ENCODE measurements at regions not wholly inside any gene's neighbourhood (a gene's known extent, or its start where the extent isn't known, plus 50 kb on each side); places are given as distances from the start of the nearest gene placed in this dataset.

DNA sequence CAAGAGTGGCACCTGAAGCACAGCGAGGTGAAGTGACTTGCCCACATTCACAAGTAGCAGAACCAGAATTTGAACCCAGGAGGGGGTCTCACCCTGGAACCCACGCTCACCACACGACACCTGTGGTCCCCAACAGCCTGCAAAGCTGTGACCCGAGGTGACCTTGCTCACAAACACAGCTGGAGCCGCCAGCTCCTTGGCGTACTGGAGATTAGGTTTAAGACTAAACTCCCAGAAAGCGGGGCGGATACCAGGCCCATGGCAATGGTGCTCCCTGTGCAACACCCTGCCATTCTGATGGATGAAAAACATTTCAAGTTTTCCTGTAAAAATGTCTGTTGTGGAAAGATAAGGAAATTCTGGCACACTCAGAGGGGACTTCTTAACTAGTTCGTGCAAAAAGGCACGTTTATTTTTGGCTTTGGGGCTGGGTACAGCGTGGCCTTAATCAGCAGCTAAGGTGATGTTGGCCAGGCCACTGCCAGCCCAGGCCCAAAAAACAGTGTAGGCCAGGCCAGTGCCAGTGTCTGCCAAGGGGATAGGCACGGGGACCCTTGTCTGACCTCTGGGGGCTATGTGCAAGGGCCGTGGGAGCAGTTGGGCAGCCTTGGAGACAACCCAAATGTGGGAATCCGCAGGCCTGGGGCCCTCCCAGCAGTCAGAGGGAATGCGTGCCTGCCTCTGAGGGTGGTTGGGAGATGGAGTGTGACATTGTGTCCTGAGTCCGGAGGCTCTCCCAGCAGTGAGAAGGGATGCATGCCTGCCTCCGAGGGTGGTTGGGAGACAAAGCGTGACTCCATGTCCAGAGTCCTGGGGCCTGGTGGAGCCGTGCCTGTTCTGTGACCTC is 185.0 kb upstream of the HS6ST1 start:
- TF ChIP-seq POLR2AphosphoS5 (IDR thresholded peaks at IDR 0.05; ENCODE audit: low read depth) (no peak), GABPA (IDR thresholded peaks at IDR 0.05; ENCODE audit: low read depth) (no peak), SPI1 (IDR thresholded peaks at IDR 0.05; ENCODE audit: borderline replicate concordance, low read depth) (no peak)
- TF ChIP-seq, protein P1, sequence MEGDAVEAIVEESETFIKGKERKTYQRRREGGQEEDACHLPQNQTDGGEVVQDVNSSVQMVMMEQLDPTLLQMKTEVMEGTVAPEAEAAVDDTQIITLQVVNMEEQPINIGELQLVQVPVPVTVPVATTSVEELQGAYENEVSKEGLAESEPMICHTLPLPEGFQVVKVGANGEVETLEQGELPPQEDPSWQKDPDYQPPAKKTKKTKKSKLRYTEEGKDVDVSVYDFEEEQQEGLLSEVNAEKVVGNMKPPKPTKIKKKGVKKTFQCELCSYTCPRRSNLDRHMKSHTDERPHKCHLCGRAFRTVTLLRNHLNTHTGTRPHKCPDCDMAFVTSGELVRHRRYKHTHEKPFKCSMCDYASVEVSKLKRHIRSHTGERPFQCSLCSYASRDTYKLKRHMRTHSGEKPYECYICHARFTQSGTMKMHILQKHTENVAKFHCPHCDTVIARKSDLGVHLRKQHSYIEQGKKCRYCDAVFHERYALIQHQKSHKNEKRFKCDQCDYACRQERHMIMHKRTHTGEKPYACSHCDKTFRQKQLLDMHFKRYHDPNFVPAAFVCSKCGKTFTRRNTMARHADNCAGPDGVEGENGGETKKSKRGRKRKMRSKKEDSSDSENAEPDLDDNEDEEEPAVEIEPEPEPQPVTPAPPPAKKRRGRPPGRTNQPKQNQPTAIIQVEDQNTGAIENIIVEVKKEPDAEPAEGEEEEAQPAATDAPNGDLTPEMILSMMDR (IDR thresholded peaks at IDR 0.05; ENCODE audit: insufficient read depth, low read length): no peak
- TF ChIP-seq, protein P2, sequence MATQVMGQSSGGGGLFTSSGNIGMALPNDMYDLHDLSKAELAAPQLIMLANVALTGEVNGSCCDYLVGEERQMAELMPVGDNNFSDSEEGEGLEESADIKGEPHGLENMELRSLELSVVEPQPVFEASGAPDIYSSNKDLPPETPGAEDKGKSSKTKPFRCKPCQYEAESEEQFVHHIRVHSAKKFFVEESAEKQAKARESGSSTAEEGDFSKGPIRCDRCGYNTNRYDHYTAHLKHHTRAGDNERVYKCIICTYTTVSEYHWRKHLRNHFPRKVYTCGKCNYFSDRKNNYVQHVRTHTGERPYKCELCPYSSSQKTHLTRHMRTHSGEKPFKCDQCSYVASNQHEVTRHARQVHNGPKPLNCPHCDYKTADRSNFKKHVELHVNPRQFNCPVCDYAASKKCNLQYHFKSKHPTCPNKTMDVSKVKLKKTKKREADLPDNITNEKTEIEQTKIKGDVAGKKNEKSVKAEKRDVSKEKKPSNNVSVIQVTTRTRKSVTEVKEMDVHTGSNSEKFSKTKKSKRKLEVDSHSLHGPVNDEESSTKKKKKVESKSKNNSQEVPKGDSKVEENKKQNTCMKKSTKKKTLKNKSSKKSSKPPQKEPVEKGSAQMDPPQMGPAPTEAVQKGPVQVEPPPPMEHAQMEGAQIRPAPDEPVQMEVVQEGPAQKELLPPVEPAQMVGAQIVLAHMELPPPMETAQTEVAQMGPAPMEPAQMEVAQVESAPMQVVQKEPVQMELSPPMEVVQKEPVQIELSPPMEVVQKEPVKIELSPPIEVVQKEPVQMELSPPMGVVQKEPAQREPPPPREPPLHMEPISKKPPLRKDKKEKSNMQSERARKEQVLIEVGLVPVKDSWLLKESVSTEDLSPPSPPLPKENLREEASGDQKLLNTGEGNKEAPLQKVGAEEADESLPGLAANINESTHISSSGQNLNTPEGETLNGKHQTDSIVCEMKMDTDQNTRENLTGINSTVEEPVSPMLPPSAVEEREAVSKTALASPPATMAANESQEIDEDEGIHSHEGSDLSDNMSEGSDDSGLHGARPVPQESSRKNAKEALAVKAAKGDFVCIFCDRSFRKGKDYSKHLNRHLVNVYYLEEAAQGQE (IDR thresholded peaks at IDR 0.05; ENCODE audit: insufficient replicate concordance, low read depth): no peak

All from HL-60 (cell line).